ENCODE measurements at regions not wholly inside any gene's neighbourhood (a gene's known extent, or its start where the extent isn't known, plus 50 kb on each side); places are given as distances from the start of the nearest gene placed in this dataset.

- Histone ChIP-seq H3K9ac (ENCODE audit: low read length) (no peak overlapping the region), H3K4me1 (ENCODE audit: low read length) (no peaks in the 10 kb centered on the region), H3K27me3 (replicated peaks; ENCODE audit: insufficient read depth, low read length) (no peaks in the 10 kb centered on the region), H3K27ac (ENCODE audit: low read length) (no peak overlapping the region), H4K20me1 (ENCODE audit: insufficient read depth, low read length) (no peaks in the 10 kb centered on the region), H3K36me3 (replicated peaks; ENCODE audit: insufficient read depth, low read length) (no peaks in the 10 kb centered on the region), H3K9me2 (replicated peaks; ENCODE audit: insufficient read depth, low read length) (no peaks in the 10 kb centered on the region), H3K4me3 (ENCODE audit: low read length) (peak overlapping the region; percentile 17; the same call in 1 of the 2 replicates), H3F3A (ENCODE audit: insufficient read depth, low read length) (no peaks in the 10 kb centered on the region), H3K79me2 (ENCODE audit: low read length) (no peaks in the 10 kb centered on the region), H3K4me2 (ENCODE audit: low read depth, low read length) (peak overlapping the region; percentile 36; the same call in 1 of the 2 replicates), H3K9me3 (replicated peaks; ENCODE audit: insufficient read depth, low read length) (no peaks in the 10 kb centered on the region), H2AFZ (ENCODE audit: low read length) (no peak overlapping the region)
- DNase-seq: no peak
- no peak for TF ChIP-seq CTCF (IDR thresholded peaks at IDR 0.05; ENCODE audit: low read length)
- no peak for TF ChIP-seq EZH2 (optimal IDR thresholded peaks at IDR 0.05; ENCODE audit: low read depth, low read length)
- TF ChIP-seq EZH2phosphoT487 (IDR thresholded peaks at IDR 0.05; ENCODE audit: low read length): no peak
These were observed 1848.9 kb upstream of the TENM3 start for GRCh38 chr4:180394312-180394711.

- no peak for TF ChIP-seq CTCF (IDR thresholded peaks at IDR 0.05; ENCODE audit: low read length)
- no peak for TF ChIP-seq EZH2phosphoT487 (IDR thresholded peaks at IDR 0.05; ENCODE audit: low read length)
- TF ChIP-seq EZH2 (optimal IDR thresholded peaks at IDR 0.05; ENCODE audit: low read depth, low read length): no peak
- Histone ChIP-seq H3K79me2 (ENCODE audit: low read length) (no peaks in the 10 kb centered on the region), H3K9me2 (replicated peaks; ENCODE audit: insufficient read depth, low read length) (no peaks in the 10 kb centered on the region), H4K20me1 (ENCODE audit: insufficient read depth, low read length) (no peaks in the 10 kb centered on the region), H3K9me3 (replicated peaks; ENCODE audit: insufficient read depth, low read length) (no peaks in the 10 kb centered on the region), H3K27ac (ENCODE audit: low read length) (no peak overlapping the region), H3K36me3 (replicated peaks; ENCODE audit: insufficient read depth, low read length) (no peaks in the 10 kb centered on the region), H3K9ac (ENCODE audit: low read length) (no peak overlapping the region), H3K27me3 (replicated peaks; ENCODE audit: insufficient read depth, low read length) (no peaks in the 10 kb centered on the region), H3K4me1 (ENCODE audit: low read length) (no peaks in the 10 kb centered on the region), H2AFZ (ENCODE audit: low read length) (no peak overlapping the region), H3F3A (ENCODE audit: insufficient read depth, low read length) (no peaks in the 10 kb centered on the region), H3K4me2 (ENCODE audit: low read depth, low read length) (peak overlapping the region; percentile 36; the same call in 1 of the 2 replicates), H3K4me3 (ENCODE audit: low read length) (peak overlapping the region; percentile 17; the same call in 1 of the 2 replicates)
- DNase-seq: no peak
These were observed 1848.5 kb upstream of the TENM3 start for GRCh38 chr4:180394730-180395129.

GRCh38 chr4:180398564-180398963, 1844.6 kb upstream of the TENM3 start:
- no peak overlapping the region for H3K9ac ChIP-seq (ENCODE audit: low read length)
- H4K20me1 ChIP-seq (ENCODE audit: insufficient read depth, low read length): no peaks in the 10 kb centered on the region
- H3K4me3 ChIP-seq (ENCODE audit: low read length): no peak overlapping the region
- H3K36me3 ChIP-seq (replicated peaks; ENCODE audit: insufficient read depth, low read length): no peaks in the 10 kb centered on the region
- no peak for TF ChIP-seq CTCF (IDR thresholded peaks at IDR 0.05; ENCODE audit: low read length)
- TF ChIP-seq EZH2 (optimal IDR thresholded peaks at IDR 0.05; ENCODE audit: low read depth, low read length): no peak
- no peak for TF ChIP-seq EZH2phosphoT487 (IDR thresholded peaks at IDR 0.05; ENCODE audit: low read length)
- DNase-seq: no peak
- H3K4me1 ChIP-seq (ENCODE audit: low read length): no peaks in the 10 kb centered on the region
- no peaks in the 10 kb centered on the region for H3K79me2 ChIP-seq (ENCODE audit: low read length)
- no peaks in the 10 kb centered on the region for H3K9me3 ChIP-seq (replicated peaks; ENCODE audit: insufficient read depth, low read length)
- H3K27ac ChIP-seq (ENCODE audit: low read length): no peak overlapping the region
- no peak overlapping the region for H3K4me2 ChIP-seq (ENCODE audit: low read depth, low read length)
- H3K27me3 ChIP-seq (replicated peaks; ENCODE audit: insufficient read depth, low read length): no peaks in the 10 kb centered on the region
- no peaks in the 10 kb centered on the region for H3K9me2 ChIP-seq (replicated peaks; ENCODE audit: insufficient read depth, low read length)
- H2AFZ ChIP-seq (ENCODE audit: low read length): no peak overlapping the region
- no peaks in the 10 kb centered on the region for H3F3A ChIP-seq (ENCODE audit: insufficient read depth, low read length)

All from MM.1S (cell line).